Activated CD4-positive, alpha-beta T cell treated with anti-CD3 and anti-CD28 coated beads, Interleukin-2, Interleukin-6, amounts not matched to agents 100 ng/mL and 50 ng/mL, durations not matched to agents 16 hours and 8 hours (primary cell): ENCODE measurements at regions not wholly inside any gene's neighbourhood (a gene's known extent, or its start where the extent isn't known, plus 50 kb on each side); places are given as distances from the start of the nearest gene placed in this dataset.
"Not testable (repeated sequence)": the region's sequence is repeated elsewhere in the genome, so short reads cannot be mapped to it uniquely, and the experiment has no call there.

ENCODE experiments used
- DNase-seq: peaks from one replicate; pipeline ENCODE4 v3.0.0-alpha.2; 2020

GRCh38 chr5:39947657-39948056 lies 522.9 kb upstream of the DAB2 start:
- no peak for DNase-seq

GRCh38 chr5:39946356-39947045 lies 521.7 kb upstream of the DAB2 start:
- no peak for DNase-seq

- DNase-seq: no peak
Observed at GRCh38 chr5:39945870-39946269, 521.1 kb upstream of the DAB2 start.

- no peak for DNase-seq
Observed at GRCh38 chr5:39943811-39944210, 519.0 kb upstream of the DAB2 start.

GRCh38 chr5:39942606-39943005 lies 517.8 kb upstream of the DAB2 start:
- no peak for DNase-seq

- DNase-seq: no peak
Observed at GRCh38 chr5:39941416-39941815, 516.6 kb upstream of the DAB2 start.

- DNase-seq: no peak
Observed at GRCh38 chr5:39934830-39935229, 510.1 kb upstream of the DAB2 start.

- DNase-seq: peak; percentile 6
Observed at GRCh38 chr5:39933061-39933460, 508.3 kb upstream of the DAB2 start.

GRCh38 chr5:39928709-39929108 lies 503.9 kb upstream of the DAB2 start:
- no peak for DNase-seq

- no peak for DNase-seq
Observed at GRCh38 chr5:39919876-39920275, 495.1 kb upstream of the DAB2 start.

- no peak for DNase-seq
Observed at GRCh38 chr5:39912906-39913305, 488.1 kb upstream of the DAB2 start.

GRCh38 chr5:39907267-39907951 lies 482.6 kb upstream of the DAB2 start:
- not testable (repeated sequence) for DNase-seq

GRCh38 chr5:39906146-39906545 lies 481.4 kb upstream of the DAB2 start:
- DNase-seq: no peak

- no peak for DNase-seq
Observed at GRCh38 chr5:39905356-39905755, 480.6 kb upstream of the DAB2 start.

- no peak for DNase-seq
Observed at GRCh38 chr5:39902626-39903025, 477.8 kb upstream of the DAB2 start.

- no peak for DNase-seq
Observed at GRCh38 chr5:39898731-39899130, 474.0 kb upstream of the DAB2 start.

- no peak for DNase-seq
Observed at GRCh38 chr5:39896706-39897105, 471.9 kb upstream of the DAB2 start.

- no peak for DNase-seq
Observed at GRCh38 chr5:39896104-39896503, 471.3 kb upstream of the DAB2 start.

GRCh38 chr5:39892708-39893107 lies 467.9 kb upstream of the DAB2 start:
- DNase-seq: no peak

- no peak for DNase-seq
Observed at GRCh38 chr5:39891376-39891775, 466.6 kb upstream of the DAB2 start.

GRCh38 chr5:39880985-39881384 lies 456.2 kb upstream of the DAB2 start:
- no peak for DNase-seq

GRCh38 chr5:39877479-39877878 lies 452.7 kb upstream of the DAB2 start:
- no peak for DNase-seq

GRCh38 chr5:39876146-39876545 lies 451.4 kb upstream of the DAB2 start:
- no peak for DNase-seq

- no peak for DNase-seq
Observed at GRCh38 chr5:39870137-39870536, 445.4 kb upstream of the DAB2 start.

- no peak for DNase-seq
Observed at GRCh38 chr5:39869396-39869795, 444.6 kb upstream of the DAB2 start.
